ENCODE measurements at regions not wholly inside any gene's neighbourhood (a gene's known extent, or its start where the extent isn't known, plus 50 kb on each side); places are given as distances from the start of the nearest gene placed in this dataset.
A peak's percentile ranks its signal among the peaks of the same experiment; 100 is the strongest.

GRCh38 chr2:240376739-240377138 lies 58.7 kb upstream of the GPC1 start:
- no peak overlapping the region for H3K4me3 ChIP-seq (ENCODE audit: control insufficient read depth in 1 of 2, extremely low read depth in 1 of 2, low read length in 1 of 2)
- WGBS (ENCODE audit: insufficient coverage) = 75% methylated on average over 6 of the region's 12 CpGs
- ATAC-seq (replicated peaks in 1 of 4) = no peak

GRCh38 chr2:240377366-240377765 lies 58.1 kb upstream of the GPC1 start:
- no peaks in the 10 kb centered on the region for H3K36me3 ChIP-seq (ENCODE audit: control insufficient read depth in 2 of 2, extremely low read depth in 1 of 2, insufficient read depth in 1 of 2, low read length in 1 of 2)
- no peaks in the 10 kb centered on the region for H3K9me3 Mint-ChIP-seq
- no peak overlapping the region for H3K27ac Mint-ChIP-seq
- CTCF ChIA-PET = no interaction called here
- ATAC-seq (replicated peaks in 1 of 4) (no peak), DNase-seq (no peak)
- no peaks in the 10 kb centered on the region for H3K36me3 Mint-ChIP-seq
- peaks cover 8 to 9% of the 10 kb centered on the region in 2 donors for H3K27me3 Mint-ChIP-seq
- no peaks in the 10 kb centered on the region for H3K9me3 ChIP-seq
- no peak overlapping the region for H3K4me3 Mint-ChIP-seq
- no peak overlapping the region for H3K4me3 ChIP-seq (ENCODE audit: control insufficient read depth in 1 of 2, extremely low read depth in 1 of 2, low read length in 1 of 2)
- H3K27me3 ChIP-seq (replicated peaks in 1 of 2; ENCODE audit: control insufficient read depth in 2 of 2, extremely low read depth in 1 of 2, insufficient read depth in 2 of 2, low read length in 1 of 2) = peaks cover 0 to 40% of the 10 kb centered on the region in 2 experiments
- H3K4me1 ChIP-seq (ENCODE audit: control insufficient read depth in 1 of 2, extremely low read depth in 1 of 2, insufficient read depth in 2 of 2, low read length in 2 of 2) = no peaks in the 10 kb centered on the region
- WGBS (ENCODE audit: insufficient coverage) = 100% methylated on average over 3 of the region's 10 CpGs
- no peaks in the 10 kb centered on the region for H3K4me1 Mint-ChIP-seq
- no peak overlapping the region for H3K27ac ChIP-seq (ENCODE audit: low read length)
- POLR2A ChIA-PET = no interaction called here

More at GRCh38 chr2:240376739-240377138, 58.7 kb upstream of the GPC1 start:
- H3K4me1 Mint-ChIP-seq = no peaks in the 10 kb centered on the region
- no peaks in the 10 kb centered on the region for H3K9me3 Mint-ChIP-seq
- no peak overlapping the region for H3K27ac Mint-ChIP-seq
- H3K27me3 Mint-ChIP-seq = peaks cover 8 to 9% of the 10 kb centered on the region in 2 donors
- no peak overlapping the region for H3K4me3 Mint-ChIP-seq
- ChIA-PET CTCF (no interaction called here), POLR2A (no interaction called here)
- Histone ChIP-seq H3K36me3 (ENCODE audit: control insufficient read depth in 2 of 2, extremely low read depth in 1 of 2, insufficient read depth in 1 of 2, low read length in 1 of 2) (no peaks in the 10 kb centered on the region), H3K4me1 (ENCODE audit: control insufficient read depth in 1 of 2, extremely low read depth in 1 of 2, insufficient read depth in 2 of 2, low read length in 2 of 2) (no peaks in the 10 kb centered on the region), H3K27me3 (replicated peaks in 1 of 2; ENCODE audit: control insufficient read depth in 2 of 2, extremely low read depth in 1 of 2, insufficient read depth in 2 of 2, low read length in 1 of 2) (peaks cover 0 to 42% of the 10 kb centered on the region in 2 experiments), H3K9me3 (no peaks in the 10 kb centered on the region), H3K27ac (ENCODE audit: low read length) (no peak overlapping the region)
- H3K36me3 Mint-ChIP-seq = no peaks in the 10 kb centered on the region
- no peak for DNase-seq

GRCh38 chr2:240379089-240379636 lies 56.3 kb upstream of the GPC1 start:
- Mint-ChIP-seq H3K27me3 (peaks cover 17 to 20% of the 10 kb centered on the region in 2 donors), H3K4me3 (no peak overlapping the region), H3K4me1 (no peaks in the 10 kb centered on the region), H3K27ac (no peak overlapping the region), H3K36me3 (no peaks in the 10 kb centered on the region), H3K9me3 (no peaks in the 10 kb centered on the region)
- no peaks in the 10 kb centered on the region for H3K4me1 ChIP-seq (ENCODE audit: control insufficient read depth in 1 of 2, extremely low read depth in 1 of 2, insufficient read depth in 2 of 2, low read length in 2 of 2)
- WGBS (ENCODE audit: insufficient coverage) = 56% methylated on average over 9 of the region's 9 CpGs
- no peak overlapping the region for H3K27ac ChIP-seq (ENCODE audit: low read length)
- H3K9me3 ChIP-seq = no peaks in the 10 kb centered on the region
- ChIA-PET CTCF (no interaction called here), POLR2A (no interaction called here)
- no peak for ATAC-seq (replicated peaks in 1 of 4)
- H3K4me3 ChIP-seq (ENCODE audit: control insufficient read depth in 1 of 2, extremely low read depth in 1 of 2, low read length in 1 of 2) = no peak overlapping the region
- no peaks in the 10 kb centered on the region for H3K36me3 ChIP-seq (ENCODE audit: control insufficient read depth in 2 of 2, extremely low read depth in 1 of 2, insufficient read depth in 1 of 2, low read length in 1 of 2)
- DNase-seq = no peak
- H3K27me3 ChIP-seq (replicated peaks in 1 of 2; ENCODE audit: control insufficient read depth in 2 of 2, extremely low read depth in 1 of 2, insufficient read depth in 2 of 2, low read length in 1 of 2) = peaks cover 0 to 45% of the 10 kb centered on the region in 2 experiments

- Histone ChIP-seq H3K4me3 (ENCODE audit: control insufficient read depth in 1 of 2, extremely low read depth in 1 of 2, low read length in 1 of 2) (no peak overlapping the region), H3K9me3 (no peaks in the 10 kb centered on the region), H3K4me1 (ENCODE audit: control insufficient read depth in 1 of 2, extremely low read depth in 1 of 2, insufficient read depth in 2 of 2, low read length in 2 of 2) (no peaks in the 10 kb centered on the region), H3K27me3 (replicated peaks in 1 of 2; ENCODE audit: control insufficient read depth in 2 of 2, extremely low read depth in 1 of 2, insufficient read depth in 2 of 2, low read length in 1 of 2) (peaks cover 0 to 43% of the 10 kb centered on the region in 2 experiments), H3K27ac (ENCODE audit: low read length) (no peak overlapping the region), H3K36me3 (ENCODE audit: control insufficient read depth in 2 of 2, extremely low read depth in 1 of 2, insufficient read depth in 1 of 2, low read length in 1 of 2) (no peaks in the 10 kb centered on the region)
- Mint-ChIP-seq H3K4me1 (no peaks in the 10 kb centered on the region), H3K27ac (peak overlapping the region in 1 of 2 donors; percentile 3), H3K4me3 (no peak overlapping the region), H3K27me3 (peaks cover 9 to 17% of the 10 kb centered on the region in 2 donors), H3K9me3 (no peaks in the 10 kb centered on the region), H3K36me3 (no peaks in the 10 kb centered on the region)
- ATAC-seq (replicated peaks in 1 of 4) (no peak), DNase-seq (no peak)
- ChIA-PET POLR2A (no interaction called here), CTCF (no interaction called here)
- 77% methylated on average over 11 of the region's 17 CpGs for WGBS (ENCODE audit: insufficient coverage)
Observed at GRCh38 chr2:240383099-240383758, 52.2 kb upstream of the GPC1 start.

- Histone ChIP-seq H3K9me3 (no peaks in the 10 kb centered on the region), H3K4me3 (ENCODE audit: control insufficient read depth in 1 of 2, extremely low read depth in 1 of 2, low read length in 1 of 2) (no peak overlapping the region), H3K4me1 (ENCODE audit: control insufficient read depth in 1 of 2, extremely low read depth in 1 of 2, insufficient read depth in 2 of 2, low read length in 2 of 2) (no peaks in the 10 kb centered on the region), H3K27ac (ENCODE audit: low read length) (no peak overlapping the region), H3K36me3 (ENCODE audit: control insufficient read depth in 2 of 2, extremely low read depth in 1 of 2, insufficient read depth in 1 of 2, low read length in 1 of 2) (no peaks in the 10 kb centered on the region), H3K27me3 (replicated peaks in 1 of 2; ENCODE audit: control insufficient read depth in 2 of 2, extremely low read depth in 1 of 2, insufficient read depth in 2 of 2, low read length in 1 of 2) (peaks cover 0 to 44% of the 10 kb centered on the region in 2 experiments)
- DNase-seq (no peak), ATAC-seq (replicated peaks in 1 of 4) (no peak)
- no peaks in the 10 kb centered on the region for H3K9me3 Mint-ChIP-seq
- peaks cover 9 to 17% of the 10 kb centered on the region in 2 donors for H3K27me3 Mint-ChIP-seq
- CTCF ChIA-PET = no interaction called here
- H3K36me3 Mint-ChIP-seq = no peaks in the 10 kb centered on the region
- H3K27ac Mint-ChIP-seq = peak overlapping the region in 1 of 2 donors; percentile 3
- WGBS (ENCODE audit: insufficient coverage) = 90% methylated on average over 25 of the region's 29 CpGs
- POLR2A ChIA-PET = no interaction called here
- no peaks in the 10 kb centered on the region for H3K4me1 Mint-ChIP-seq
- no peak overlapping the region for H3K4me3 Mint-ChIP-seq
Observed at GRCh38 chr2:240383871-240384700, 51.4 kb upstream of the GPC1 start.

GRCh38 chr2:240384711-240385450 lies 50.6 kb upstream of the GPC1 start:
- no peaks in the 10 kb centered on the region for H3K9me3 ChIP-seq
- Mint-ChIP-seq H3K36me3 (no peaks in the 10 kb centered on the region), H3K9me3 (no peaks in the 10 kb centered on the region), H3K27me3 (peaks cover 9 to 14% of the 10 kb centered on the region in 2 donors), H3K4me3 (no peak overlapping the region), H3K27ac (no peak overlapping the region), H3K4me1 (peaks cover 0 to 3% (median 2%) of the 10 kb centered on the region in 3 donors)
- ATAC-seq (replicated peaks in 1 of 4) = no peak
- no peak overlapping the region for H3K27ac ChIP-seq (ENCODE audit: low read length)
- H3K4me3 ChIP-seq (ENCODE audit: control insufficient read depth in 1 of 2, extremely low read depth in 1 of 2, low read length in 1 of 2) = no peak overlapping the region
- peaks cover 0 to 43% of the 10 kb centered on the region in 2 experiments for H3K27me3 ChIP-seq (replicated peaks in 1 of 2; ENCODE audit: control insufficient read depth in 2 of 2, extremely low read depth in 1 of 2, insufficient read depth in 2 of 2, low read length in 1 of 2)
- no peak for DNase-seq
- POLR2A ChIA-PET = no interaction called here
- CTCF ChIA-PET = no interaction called here
- WGBS (ENCODE audit: insufficient coverage) = 77% methylated on average over 15 of the region's 15 CpGs
- peaks cover 0 to 1% of the 10 kb centered on the region in 2 experiments for H3K4me1 ChIP-seq (ENCODE audit: control insufficient read depth in 1 of 2, extremely low read depth in 1 of 2, insufficient read depth in 2 of 2, low read length in 2 of 2)
- no peaks in the 10 kb centered on the region for H3K36me3 ChIP-seq (ENCODE audit: control insufficient read depth in 2 of 2, extremely low read depth in 1 of 2, insufficient read depth in 1 of 2, low read length in 1 of 2)
